ENCODE measurements at regions not wholly inside any gene's neighbourhood (a gene's known extent, or its start where the extent isn't known, plus 50 kb on each side); places are given as distances from the start of the nearest gene placed in this dataset.

GRCh38 chr4:155532373-155533085, 134.1 kb upstream of the GUCY1A1 start:
- no peaks in the 10 kb centered on the region for H3K79me1 ChIP-seq (ENCODE audit: insufficient read depth, low read depth, low read length, poor library complexity, severe bottlenecking)
- no peak overlapping the region for H3K4ac ChIP-seq (ENCODE audit: low read depth, low read length)
- no peak overlapping the region for H2BK12ac ChIP-seq (ENCODE audit: insufficient read length, low read depth, low read length)
- TF ChIP-seq CTCF (conservative IDR thresholded peaks at IDR 0.05), result no peak
- DNase-seq, result no peak
- H4K91ac ChIP-seq (ENCODE audit: insufficient read length, low read depth, low read length), result no peak overlapping the region
- H2BK15ac ChIP-seq (ENCODE audit: low read depth, low read length), result no peak overlapping the region
- WGBS (ENCODE audit: extremely low coverage, insufficient read length, low lambda C conversion rate), result no CpG with 5 or more reads among the region's 5 CpGs
- no peak overlapping the region for H4K8ac ChIP-seq (replicated peaks; ENCODE audit: insufficient read length, low read depth, low read length)
- H3K4me3 Mint-ChIP-seq, result no peak overlapping the region
- no peak overlapping the region for H3K56ac ChIP-seq (ENCODE audit: insufficient read length, low read depth, low read length)
- no peaks in the 10 kb centered on the region for H3K27me3 Mint-ChIP-seq (ENCODE audit: low read depth)
- H3K79me2 ChIP-seq (ENCODE audit: insufficient read depth, low read length), result no peaks in the 10 kb centered on the region
- H3K9me3 Mint-ChIP-seq, result no peaks in the 10 kb centered on the region
- H3K4me2 ChIP-seq (ENCODE audit: insufficient read depth, insufficient read length, low read length), result no peak overlapping the region
- H3K9ac ChIP-seq (ENCODE audit: extremely low read depth, insufficient read length, low read length), result no peak overlapping the region
- no peak overlapping the region for H4K5ac ChIP-seq (ENCODE audit: insufficient read length, low read depth, low read length)
- no peak overlapping the region for H3T11ph ChIP-seq (ENCODE audit: low read length)
- no peaks in the 10 kb centered on the region for H3K36me3 Mint-ChIP-seq (ENCODE audit: insufficient read depth in 1 of 3, low read depth in 3 of 3)
- H3K4me1 Mint-ChIP-seq, result no peaks in the 10 kb centered on the region
- no peak overlapping the region for H2BK120ac ChIP-seq (ENCODE audit: low read depth, low read length, poor library complexity, severe bottlenecking)
- H3K14ac ChIP-seq (ENCODE audit: insufficient read depth, low read length), result no peak overlapping the region
- no peak overlapping the region for H3K27ac Mint-ChIP-seq
- no peak overlapping the region for H3K23ac ChIP-seq (ENCODE audit: insufficient read length, low read depth, low read length)
- H4K20me1 ChIP-seq (ENCODE audit: control insufficient read depth, insufficient read depth, insufficient read length), result no peaks in the 10 kb centered on the region
- H2BK5ac ChIP-seq (ENCODE audit: insufficient read length, low read length), result no peak overlapping the region
- no peaks in the 10 kb centered on the region for H3K23me2 ChIP-seq (ENCODE audit: insufficient read length, low read depth, low read length, poor library complexity, severe bottlenecking)
- no peaks in the 10 kb centered on the region for H3K4me1 ChIP-seq (ENCODE audit: insufficient read depth, low read length)
- H3K27ac ChIP-seq (ENCODE audit: insufficient read length, low read depth, low read length), result no peak overlapping the region
- H2AFZ ChIP-seq (ENCODE audit: low read length), result no peak overlapping the region
- H2AK5ac ChIP-seq (ENCODE audit: insufficient read length, low read length), result no peak overlapping the region
- H2BK20ac ChIP-seq (ENCODE audit: low read depth, low read length, poor library complexity, severe bottlenecking), result no peak overlapping the region
- H3K27me3 ChIP-seq (ENCODE audit: insufficient read depth, low read length), result no peaks in the 10 kb centered on the region
- H3K9me3 ChIP-seq (ENCODE audit: control insufficient read depth, low read depth, low read length), result no peaks in the 10 kb centered on the region
- H3K18ac ChIP-seq (ENCODE audit: insufficient read length, low read depth, low read length), result no peak overlapping the region

Data from H9 (cell line).